CD4-positive, alpha-beta memory T cell (primary cell): ENCODE measurements at regions not wholly inside any gene's neighbourhood (a gene's known extent, or its start where the extent isn't known, plus 50 kb on each side); places are given as distances from the start of the nearest gene placed in this dataset.
A peak's percentile ranks its signal among the peaks of the same experiment; 100 is the strongest.
"Not testable (repeated sequence)": the region's sequence is repeated elsewhere in the genome, so short reads cannot be mapped to it uniquely, and the experiment has no call there.

Experiments used
- CTCF ChIA-PET: fragments of 350-600 bp; sonication (Branson Sonifier 250); formaldehyde crosslinking; loops from one replicate; lab custom pipeline; 2021; ENCODE audit warnings: inconsistent platforms; ENCODE audit not compliant: partially characterized antibody; lab: Charles Lee
- POLR2A ChIA-PET: fragments of 350-600 bp; sonication (Branson Sonifier 250); formaldehyde crosslinking; loops from one replicate; lab custom pipeline; 2021; ENCODE audit not compliant: partially characterized antibody; lab: Charles Lee
- DNase-seq, 5 donors: peaks; one replicate each; pipeline versions ENCODE4 v3.0.0 to v3.0.0-alpha.2; 2020 to 2022; ENCODE audit warnings: mixed read lengths in 1 of 5
- H3K27ac ChIP-seq: one replicate; pipeline ENCODE4 v1.7.0; 2013; ENCODE audit warnings: low read depth, low read length
- H3K27me3 ChIP-seq: 2 replicates; pipeline ENCODE4 v1.7.0; 2013; ENCODE audit warnings: mild to moderate bottlenecking, low read length, moderate library complexity; ENCODE audit not compliant: insufficient read depth
- H3K36me3 ChIP-seq: 2 replicates; pipeline ENCODE4 v1.7.0; 2013; ENCODE audit warnings: mild to moderate bottlenecking, low read length, moderate library complexity; ENCODE audit not compliant: insufficient read depth
- H3K4me1 ChIP-seq: 2 replicates; pipeline ENCODE4 v1.7.0; 2013; ENCODE audit warnings: mild to moderate bottlenecking, low read length, moderate library complexity; ENCODE audit not compliant: insufficient read depth
- H3K4me3 ChIP-seq, 2 donors: one replicate each; pipeline ENCODE4 v1.7.0; 2013; ENCODE audit warnings: low read length in 2 of 2, mild to moderate bottlenecking in 1 of 2
- H3K9me3 ChIP-seq, 2 donors: one replicate each; pipeline ENCODE4 v1.7.0; 2013; ENCODE audit warnings: low read length in 2 of 2, control low read depth in 1 of 2; ENCODE audit not compliant: control insufficient read depth in 1 of 2
- H3K27ac Mint-ChIP-seq, 7 donors: one replicate each; pipeline ENCODE4 v1.8.0; 2020 to 2021; ENCODE audit warnings: mixed read lengths in 7 of 7, mild to moderate bottlenecking in 6 of 7, inconsistent platforms in 3 of 7, moderate library complexity in 3 of 7
- H3K27me3 Mint-ChIP-seq, 2 donors: one replicate each; pipeline ENCODE4 v1.8.0; 2020 to 2021; ENCODE audit warnings: mixed read lengths in 2 of 2
- H3K36me3 Mint-ChIP-seq, 2 donors: one replicate each; pipeline ENCODE4 v1.8.0; 2020 to 2021; ENCODE audit warnings: mixed read lengths in 2 of 2, inconsistent platforms in 1 of 2, mild to moderate bottlenecking in 1 of 2
- H3K4me1 Mint-ChIP-seq, 4 donors: one replicate each; pipeline ENCODE4 v1.8.0; 2020 to 2021; ENCODE audit warnings: mixed read lengths in 4 of 4, mild to moderate bottlenecking in 1 of 4
- H3K4me3 Mint-ChIP-seq, 8 donors: one replicate each; pipeline ENCODE4 v1.8.0; 2020 to 2021; ENCODE audit warnings: mixed read lengths in 8 of 8, mild to moderate bottlenecking in 7 of 8, moderate library complexity in 6 of 8, inconsistent platforms in 3 of 8
- H3K9me3 Mint-ChIP-seq, 8 donors: one replicate each; pipeline ENCODE4 v1.8.0; 2020 to 2021; ENCODE audit warnings: mixed read lengths in 8 of 8, mild to moderate bottlenecking in 5 of 8, inconsistent platforms in 3 of 8, moderate library complexity in 1 of 8
- intact Hi-C: fragments of 100-400 bp; cut with micrococcal nuclease; formaldehyde crosslinking; loops from one replicate; pipeline ENCODE4 v1.15.1; 2023

DNA sequence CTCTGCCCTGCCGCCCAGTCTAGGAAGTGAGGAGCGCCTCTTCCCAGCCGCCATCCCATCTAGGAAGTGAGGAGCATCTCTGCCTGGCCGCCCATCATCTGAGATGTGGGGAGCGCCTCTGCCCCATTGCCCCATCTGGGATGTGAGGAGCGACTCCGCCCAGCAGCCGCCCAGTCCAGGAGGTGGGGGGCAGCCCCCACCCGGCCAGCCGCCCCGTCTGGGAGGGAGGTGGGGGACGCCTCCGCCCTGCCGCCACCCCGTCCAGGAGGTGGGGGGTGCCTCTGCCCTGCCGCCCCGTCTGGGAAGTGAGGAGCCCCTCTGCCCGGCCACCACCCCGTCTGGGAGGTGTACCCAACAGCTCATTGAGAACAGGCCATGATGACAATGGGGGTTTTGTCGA, 146.0 kb upstream of the RAB6C start:
- DNase-seq, H3K27ac ChIP-seq, POLR2A ChIA-PET, CTCF ChIA-PET, H3K4me3 ChIP-seq, H3K4me1 ChIP-seq, H3K36me3 Mint-ChIP-seq, H3K27me3 ChIP-seq, H3K4me3 Mint-ChIP-seq, H3K27ac Mint-ChIP-seq, H3K9me3 ChIP-seq, H3K36me3 ChIP-seq, intact Hi-C loops, H3K27me3 Mint-ChIP-seq, H3K4me1 Mint-ChIP-seq: not testable (repeated sequence)
- H3K9me3 Mint-ChIP-seq = peaks cover 0 to 22% (median 8%) of the 10 kb centered on the region in 8 donors

DNA sequence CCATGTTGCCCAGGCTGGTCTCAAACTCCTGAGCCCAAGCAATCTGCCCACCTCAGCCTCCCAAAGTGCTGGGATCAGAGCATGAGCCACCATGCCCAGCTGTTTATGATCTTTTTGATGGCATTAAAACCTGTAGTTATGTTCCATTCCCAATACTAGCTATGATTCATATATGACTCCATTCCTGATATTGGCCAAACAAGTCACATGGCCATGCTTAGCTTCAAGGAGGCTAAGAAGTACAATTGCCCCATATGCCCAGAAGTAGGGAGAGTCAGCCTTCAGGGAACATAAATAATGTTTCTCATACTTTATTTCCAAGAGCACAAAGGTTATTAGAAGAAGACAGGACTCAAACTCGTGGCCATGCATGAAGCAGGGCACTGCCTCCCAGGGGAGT, 132.4 kb upstream of the RAB6C start:
- H3K36me3 Mint-ChIP-seq = no peaks in the 10 kb centered on the region
- ChIA-PET CTCF (interaction anchor here (1.0 kb wide), 1 partner anchor 15 kb away, joined by 3 read pairs; no protein-coding TSS in a partner anchor), POLR2A (no interaction called here)
- peaks cover 4% of the 10 kb centered on the region for H3K27me3 ChIP-seq
- H3K9me3 Mint-ChIP-seq = peaks cover 0 to 8% (median 3%) of the 10 kb centered on the region in 8 donors
- no peak overlapping the region for H3K4me3 Mint-ChIP-seq
- no peak for DNase-seq
- peaks cover 7 to 18% of the 10 kb centered on the region in 2 donors for H3K27me3 Mint-ChIP-seq
- H3K4me1 Mint-ChIP-seq = peaks cover 0 to 3% (median 1%) of the 10 kb centered on the region in 4 donors
- no peaks in the 10 kb centered on the region for H3K36me3 ChIP-seq
- no peak overlapping the region for H3K4me3 ChIP-seq
- intact Hi-C loops = loop anchor here (5.0 to 10.0 kb wide), 2 partner anchors 1112 to 1525 kb away; no protein-coding TSS in a partner anchor
- no peak overlapping the region for H3K27ac Mint-ChIP-seq
- no peaks in the 10 kb centered on the region for H3K4me1 ChIP-seq
- no peaks in the 10 kb centered on the region for H3K9me3 ChIP-seq
- no peak overlapping the region for H3K27ac ChIP-seq

DNA sequence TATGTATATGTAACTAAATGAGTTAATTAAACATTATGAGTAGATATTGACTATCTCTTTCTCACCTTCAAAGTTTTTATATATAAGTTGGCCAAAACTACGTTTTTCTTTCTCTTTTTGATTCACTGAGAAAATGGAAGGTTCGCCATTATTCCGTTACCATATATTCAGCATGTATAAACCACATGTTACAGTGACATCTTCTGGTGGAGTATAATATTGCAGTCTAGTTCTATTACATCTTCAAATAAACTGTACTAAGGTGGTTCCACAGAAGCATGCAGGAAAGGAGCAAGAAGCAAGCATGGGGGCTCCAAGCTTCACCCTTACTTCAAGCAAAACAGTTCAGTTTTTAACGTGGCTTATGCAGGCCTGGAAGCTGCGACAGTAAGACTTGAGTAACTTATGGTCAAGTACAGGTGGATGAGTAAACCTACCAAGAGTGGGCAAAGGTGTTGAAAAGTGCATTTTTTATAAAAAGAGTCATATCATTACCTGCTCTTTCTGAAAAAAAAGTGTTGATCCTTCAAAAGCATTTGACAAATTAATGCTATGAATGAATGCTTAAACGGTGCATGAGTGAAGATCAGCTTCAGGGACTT, 129.8 kb upstream of the RAB6C start:
- Histone ChIP-seq H3K27me3 (peaks cover 4% of the 10 kb centered on the region), H3K9me3 (no peaks in the 10 kb centered on the region), H3K36me3 (no peaks in the 10 kb centered on the region), H3K27ac (no peak overlapping the region), H3K4me1 (no peaks in the 10 kb centered on the region), H3K4me3 (no peak overlapping the region)
- peaks cover 6 to 18% of the 10 kb centered on the region in 2 donors for H3K27me3 Mint-ChIP-seq
- CTCF ChIA-PET = interaction anchor here (0.8 to 1.3 kb wide), 2 partner anchors 10 to 21 kb away, joined by 3 to 4 read pairs; no protein-coding TSS in a partner anchor
- peak overlapping the region in 1 of 8 donors; percentile 43 for H3K4me3 Mint-ChIP-seq
- H3K9me3 Mint-ChIP-seq = peaks cover 0 to 3% (median 1%) of the 10 kb centered on the region in 8 donors
- H3K27ac Mint-ChIP-seq = no peak overlapping the region
- H3K36me3 Mint-ChIP-seq = no peaks in the 10 kb centered on the region
- POLR2A ChIA-PET = no interaction called here
- intact Hi-C loops = loop anchor here (5.0 to 10.0 kb wide), 2 partner anchors 1115 to 1527 kb away; no protein-coding TSS in a partner anchor
- peaks cover 0 to 3% (median 1%) of the 10 kb centered on the region in 4 donors for H3K4me1 Mint-ChIP-seq
- DNase-seq = peak in 4 of 5 donors; percentile 54 to 64 (median 56)

DNA sequence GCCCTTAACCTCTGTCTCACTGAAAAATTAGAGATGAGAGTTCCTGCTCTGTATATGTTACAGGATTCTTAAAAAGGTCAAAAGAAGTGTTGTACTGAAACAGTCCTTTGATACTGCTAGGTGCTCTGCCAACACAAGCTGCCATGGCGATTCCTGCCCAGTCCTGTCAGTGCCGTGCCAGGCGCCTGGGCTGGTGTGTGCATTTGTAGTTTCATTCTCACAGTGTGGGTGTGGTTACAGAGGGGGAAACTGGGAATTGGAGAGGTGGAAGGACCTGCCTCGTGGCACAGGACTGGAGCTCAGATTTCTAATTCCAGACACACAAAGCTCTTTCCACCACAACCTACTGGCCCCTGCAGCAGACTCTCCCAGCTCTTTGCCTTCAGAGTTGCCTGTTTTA, 122.3 kb upstream of the RAB6C start:
- Histone ChIP-seq H3K9me3 (no peaks in the 10 kb centered on the region), H3K4me1 (no peaks in the 10 kb centered on the region), H3K4me3 (no peak overlapping the region), H3K27ac (no peak overlapping the region), H3K27me3 (no peaks in the 10 kb centered on the region), H3K36me3 (no peaks in the 10 kb centered on the region)
- intact Hi-C loops = no loop called here
- POLR2A ChIA-PET = no interaction called here
- no peaks in the 10 kb centered on the region for H3K36me3 Mint-ChIP-seq
- DNase-seq = no peak
- peaks cover 0 to 1% of the 10 kb centered on the region in 2 donors for H3K27me3 Mint-ChIP-seq
- H3K9me3 Mint-ChIP-seq = peaks cover 0 to 10% (median 5%) of the 10 kb centered on the region in 8 donors
- H3K4me1 Mint-ChIP-seq = no peaks in the 10 kb centered on the region
- no peak overlapping the region for H3K27ac Mint-ChIP-seq
- H3K4me3 Mint-ChIP-seq = no peak overlapping the region
- CTCF ChIA-PET = no interaction called here

DNA sequence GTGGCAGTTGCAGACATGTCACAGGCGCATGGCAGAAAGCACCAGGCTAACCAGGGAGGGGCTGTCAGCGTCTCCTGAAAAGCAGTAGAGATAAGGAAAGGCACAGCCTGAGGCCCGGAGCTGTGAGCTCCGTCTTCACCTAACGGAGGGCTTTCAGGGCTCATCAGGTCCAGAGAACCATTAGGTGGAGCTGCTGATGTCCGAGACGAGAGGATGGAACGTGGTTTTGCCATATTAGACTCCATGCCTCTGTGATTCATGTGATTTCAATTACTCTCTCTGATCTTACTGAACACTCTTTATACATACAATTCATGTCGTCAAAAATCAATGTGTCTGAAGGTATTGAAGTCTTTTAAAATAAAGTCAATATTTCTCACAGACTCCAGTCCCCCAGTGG, 120.3 kb upstream of the RAB6C start:
- Mint-ChIP-seq H3K36me3 (no peaks in the 10 kb centered on the region), H3K27me3 (peaks cover 0 to 1% of the 10 kb centered on the region in 2 donors), H3K9me3 (peaks cover 0 to 10% (median 5%) of the 10 kb centered on the region in 8 donors), H3K27ac (no peak overlapping the region), H3K4me1 (no peaks in the 10 kb centered on the region), H3K4me3 (no peak overlapping the region)
- intact Hi-C loops = no loop called here
- no peaks in the 10 kb centered on the region for H3K36me3 ChIP-seq
- H3K27ac ChIP-seq = no peak overlapping the region
- CTCF ChIA-PET = no interaction called here
- H3K4me3 ChIP-seq = no peak overlapping the region
- no peaks in the 10 kb centered on the region for H3K27me3 ChIP-seq
- no peak for DNase-seq
- H3K4me1 ChIP-seq = no peaks in the 10 kb centered on the region
- POLR2A ChIA-PET = no interaction called here
- no peaks in the 10 kb centered on the region for H3K9me3 ChIP-seq

DNA sequence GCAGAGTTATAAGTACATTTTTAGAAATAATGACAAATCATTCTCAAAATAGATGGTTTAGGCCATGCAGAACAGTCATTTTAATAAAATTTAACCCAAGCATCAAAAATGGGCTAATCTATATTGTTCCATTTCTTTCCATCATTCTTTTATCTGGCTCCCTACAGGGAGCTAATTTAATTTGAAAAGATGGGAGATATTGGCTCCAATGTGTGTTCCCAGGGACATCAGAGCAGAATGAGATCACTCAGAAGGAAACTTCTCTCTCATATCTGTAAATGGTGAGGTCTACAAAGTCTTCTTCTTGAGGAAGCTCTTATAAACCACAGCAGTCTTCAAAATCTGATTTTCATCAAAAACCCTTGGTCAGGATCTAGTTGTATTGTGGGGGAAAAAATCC, 119.4 kb upstream of the RAB6C start:
- H3K4me3 ChIP-seq = no peak overlapping the region
- no peaks in the 10 kb centered on the region for H3K9me3 ChIP-seq
- intact Hi-C loops = no loop called here
- H3K4me1 ChIP-seq = no peaks in the 10 kb centered on the region
- no peaks in the 10 kb centered on the region for H3K4me1 Mint-ChIP-seq
- no peak overlapping the region for H3K27ac Mint-ChIP-seq
- H3K27me3 ChIP-seq = no peaks in the 10 kb centered on the region
- CTCF ChIA-PET = no interaction called here
- H3K27ac ChIP-seq = no peak overlapping the region
- no peak overlapping the region for H3K4me3 Mint-ChIP-seq
- H3K36me3 Mint-ChIP-seq = no peaks in the 10 kb centered on the region
- peaks cover 0 to 10% (median 5%) of the 10 kb centered on the region in 8 donors for H3K9me3 Mint-ChIP-seq
- H3K36me3 ChIP-seq = no peaks in the 10 kb centered on the region
- no peak for DNase-seq
- H3K27me3 Mint-ChIP-seq = peaks cover 0 to 1% of the 10 kb centered on the region in 2 donors
- POLR2A ChIA-PET = no interaction called here

DNA sequence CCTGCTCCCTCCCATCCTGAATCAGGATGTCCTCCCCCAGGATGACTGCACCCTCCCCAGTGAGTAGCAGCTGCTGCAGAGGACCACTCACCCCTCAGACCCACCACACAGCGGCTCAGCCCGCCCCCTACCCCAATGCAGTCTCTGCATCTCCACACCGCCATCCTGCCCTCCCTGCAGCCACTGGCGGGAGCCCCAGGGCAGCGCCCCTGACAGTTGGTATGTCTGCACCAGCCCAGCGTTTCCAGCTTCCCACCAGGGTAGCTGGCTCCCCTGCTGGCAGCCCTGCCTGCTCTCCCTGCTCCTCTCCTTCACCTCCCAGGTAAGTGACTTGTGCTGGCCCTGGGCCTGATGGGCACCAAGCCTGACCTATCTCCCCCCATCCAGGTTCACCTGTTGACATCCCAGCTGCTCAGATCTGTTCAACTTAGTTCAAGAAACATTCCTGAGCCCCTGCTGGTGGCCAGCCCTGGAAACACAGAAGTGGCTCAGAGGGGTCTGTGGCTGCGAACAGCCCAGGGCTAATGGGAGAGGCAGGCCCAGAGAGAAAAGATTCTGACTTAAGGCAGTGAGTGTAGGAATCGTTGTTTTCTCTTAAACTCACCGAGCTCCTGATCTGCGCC, 117.7 kb upstream of the RAB6C start:
- Mint-ChIP-seq H3K4me3 (no peak overlapping the region), H3K27me3 (peaks cover 0 to 1% of the 10 kb centered on the region in 2 donors), H3K27ac (no peak overlapping the region), H3K9me3 (no peaks in the 10 kb centered on the region), H3K4me1 (no peaks in the 10 kb centered on the region), H3K36me3 (no peaks in the 10 kb centered on the region)
- ChIA-PET CTCF (no interaction called here), POLR2A (no interaction called here)
- H3K4me3 ChIP-seq = no peak overlapping the region
- intact Hi-C loops = no loop called here
- DNase-seq = no peak
- H3K27ac ChIP-seq = no peak overlapping the region
- H3K27me3 ChIP-seq = no peaks in the 10 kb centered on the region
- no peaks in the 10 kb centered on the region for H3K4me1 ChIP-seq
- H3K9me3 ChIP-seq = no peaks in the 10 kb centered on the region
- no peaks in the 10 kb centered on the region for H3K36me3 ChIP-seq
